Aorta (tissue), 5 donors: ENCODE measurements at regions not wholly inside any gene's neighbourhood (a gene's known extent, or its start where the extent isn't known, plus 50 kb on each side); places are given as distances from the start of the nearest gene placed in this dataset.
A peak's percentile ranks its signal among the peaks of the same experiment; 100 is the strongest.

ENCODE experiments used
- ATAC-seq: fragments of 200-7000 bp; cut with Tn5 transposase; one replicate; pipeline ENCODE4 v1.9.1; 2022; ENCODE audit warnings: moderate library complexity; ENCODE audit not compliant: low FRiP score
- DNase-seq, 2 donors: peaks; one replicate each; pipeline ENCODE4 v3.0.0-alpha.2; 2020
- H3K27ac ChIP-seq, 2 donors: one replicate each; pipeline ENCODE4 v1.5.1; 2013; ENCODE audit warnings: low read length in 2 of 2, mild to moderate bottlenecking in 2 of 2, moderate library complexity in 2 of 2, control low read depth in 1 of 2, inconsistent platforms in 1 of 2, low read depth in 1 of 2
- H3K27me3 ChIP-seq, 2 donors: one replicate each; pipeline ENCODE4 v1.6.1; 2013; ENCODE audit warnings: control low read depth in 1 of 2, low read length in 1 of 2, mild to moderate bottlenecking in 1 of 2, moderate library complexity in 1 of 2; ENCODE audit not compliant: insufficient read depth in 2 of 2, control insufficient read depth in 1 of 2
- H3K36me3 ChIP-seq, 2 donors: one replicate each; pipeline ENCODE4 v1.6.1; 2013; ENCODE audit warnings: control low read depth in 1 of 2, low read length in 1 of 2, mild to moderate bottlenecking in 1 of 2; ENCODE audit not compliant: insufficient read depth in 2 of 2, control insufficient read depth in 1 of 2
- H3K4me1 ChIP-seq, 2 donors: one replicate each; pipeline ENCODE4 v1.6.1; 2013; ENCODE audit warnings: low read length in 2 of 2, control low read depth in 1 of 2, mild to moderate bottlenecking in 1 of 2, moderate library complexity in 1 of 2; ENCODE audit not compliant: insufficient read depth in 2 of 2, control insufficient read depth in 1 of 2
- H3K4me3 ChIP-seq, 2 donors: one replicate each; pipeline ENCODE4 v1.5.1; 2013; ENCODE audit warnings: low read length in 2 of 2, control low read depth in 1 of 2, mild to moderate bottlenecking in 1 of 2
- H3K9me3 ChIP-seq: one replicate; pipeline ENCODE4 v1.6.1; 2013; ENCODE audit warnings: mild to moderate bottlenecking, low read length; ENCODE audit not compliant: control insufficient read depth
- WGBS, 2 donors: extraction: QIAGEN DNeasy Blood & Tissue Kit; methylation state at CpG; one replicate each; pipeline ENCODE4 v1.1.7; 2013; 5-methylcytosine and 5-hydroxymethylcytosine counted together
- intact Hi-C, 2 donors: fragments of 100-400 bp; cut with DNase I; formaldehyde crosslinking; loops; one replicate each; pipeline versions ENCODE4 v1.14.2 to v1.15.0; 2022
- donor health status: healthy with polysubstance abuse.
- donor health status: Bipolar disorder and iron deficiency.
- donor health status: DM: no; HTN: no; CAD: no.
- donor health status: DM: no; HTN: no; CAD: no.
- donor health status: DM: yes; HTN: yes; CAD: no.

DNA sequence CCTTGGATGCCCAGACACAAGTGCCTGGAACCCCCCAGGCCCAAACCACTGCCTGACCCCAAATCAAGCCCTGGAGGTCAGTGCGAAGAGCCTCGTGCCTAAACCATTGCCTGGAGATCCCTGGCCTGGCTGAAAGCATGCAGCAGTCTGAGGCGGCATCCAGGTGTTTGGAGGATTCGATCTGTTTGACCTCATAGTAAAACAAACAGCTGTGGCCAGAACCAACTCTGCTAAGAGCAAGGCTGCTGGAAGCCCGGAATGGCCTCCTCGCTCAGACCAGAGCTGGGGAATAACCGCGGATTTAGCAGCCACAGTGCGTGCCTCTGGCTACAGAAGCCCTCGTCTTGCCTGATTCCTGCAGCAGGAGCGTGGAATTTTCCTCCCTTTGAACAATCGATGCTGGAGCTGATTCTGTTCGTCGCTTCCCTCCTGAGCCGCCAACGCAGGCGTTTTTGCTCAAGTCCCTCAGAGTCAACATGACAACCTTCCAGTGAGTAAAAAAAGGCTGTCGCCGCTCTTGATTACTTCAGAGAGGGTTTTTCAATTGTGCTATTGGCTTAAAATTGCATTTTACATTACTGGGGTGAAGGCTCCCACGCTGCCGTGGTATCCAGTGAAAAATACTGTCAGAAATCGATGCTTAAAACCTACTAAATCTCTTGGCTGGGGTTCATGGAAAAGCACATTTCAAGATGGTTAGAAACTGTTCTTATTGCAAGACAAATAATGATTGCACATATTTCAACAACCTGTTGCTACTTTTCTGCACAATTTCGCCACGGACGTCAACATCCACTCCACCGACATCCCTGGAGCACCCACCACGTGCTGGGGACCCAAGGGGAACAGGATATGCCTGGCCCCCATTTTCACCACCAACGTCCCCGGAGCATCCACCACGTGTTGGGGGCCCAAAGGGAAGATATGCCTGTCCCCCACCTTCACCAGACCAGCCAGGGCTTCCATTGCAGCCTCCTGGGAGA is 190.0 kb downstream of the OLFM1 start:
- DNase-seq = no peak
- 68 to 73% methylated on average over 30 of the region's 30 CpGs for WGBS, 2 donors
- H3K4me3 ChIP-seq = no peak overlapping the region
- ATAC-seq = no peak
- H3K27me3 ChIP-seq = no peaks in the 10 kb centered on the region
- no peaks in the 10 kb centered on the region for H3K36me3 ChIP-seq
- H3K27ac ChIP-seq = no peak overlapping the region
- intact Hi-C loops = no loop called here
- H3K9me3 ChIP-seq = no peaks in the 10 kb centered on the region
- no peaks in the 10 kb centered on the region for H3K4me1 ChIP-seq

DNA sequence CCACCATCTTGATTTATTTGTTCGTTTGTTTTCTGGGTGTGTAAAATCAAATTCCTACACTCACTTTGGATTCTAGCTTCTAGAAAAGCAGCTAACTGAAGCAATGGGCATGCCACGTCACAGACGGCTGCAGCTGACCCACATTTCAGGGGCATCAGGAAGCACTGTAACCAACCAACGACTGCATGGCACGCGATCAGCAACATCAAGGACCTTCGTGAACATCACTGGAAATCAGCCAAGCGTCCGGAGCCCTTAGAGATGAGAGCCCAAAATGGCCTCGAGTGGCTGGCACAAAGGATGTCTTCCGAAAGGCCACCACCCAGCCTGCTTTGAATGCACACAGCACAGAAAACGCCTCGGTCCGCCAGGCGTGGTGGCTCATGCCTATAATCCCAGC is 191.1 kb downstream of the OLFM1 start:
- Histone ChIP-seq H3K27ac (no peak overlapping the region), H3K4me1 (no peaks in the 10 kb centered on the region), H3K4me3 (no peak overlapping the region), H3K36me3 (no peaks in the 10 kb centered on the region), H3K27me3 (no peaks in the 10 kb centered on the region), H3K9me3 (no peaks in the 10 kb centered on the region)
- intact Hi-C loops = no loop called here
- WGBS, 2 donors = 84 to 85% methylated on average over 15 of the region's 15 CpGs
- ATAC-seq (no peak), DNase-seq (no peak)

DNA sequence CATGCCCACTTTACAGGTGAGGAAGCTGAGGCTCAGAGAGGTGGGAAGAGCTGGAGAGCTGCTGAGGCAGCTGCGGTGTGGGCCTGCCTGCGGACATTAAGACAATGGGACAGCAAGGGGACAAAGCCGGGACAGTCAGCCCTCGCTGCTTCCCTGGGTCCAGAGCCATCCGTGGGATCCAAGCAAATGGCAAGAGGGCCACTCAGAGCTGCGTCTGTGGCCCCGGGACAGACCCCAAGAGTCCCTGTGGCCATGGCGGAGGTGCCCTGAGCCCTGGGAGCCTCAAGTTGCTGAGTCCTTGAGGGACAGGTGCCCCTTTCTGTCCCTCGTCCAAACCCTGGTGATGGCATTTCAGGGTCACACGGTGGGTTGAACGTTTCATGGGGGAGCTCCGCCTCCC is 191.9 kb downstream of the OLFM1 start:
- Histone ChIP-seq H3K4me3 (no peak overlapping the region), H3K27ac (no peak overlapping the region), H3K4me1 (no peaks in the 10 kb centered on the region), H3K36me3 (no peaks in the 10 kb centered on the region), H3K9me3 (no peaks in the 10 kb centered on the region), H3K27me3 (no peaks in the 10 kb centered on the region)
- DNase-seq = no peak
- intact Hi-C loops = no loop called here
- WGBS, 2 donors = 80 to 82% methylated on average over 12 of the region's 12 CpGs
- no peak for ATAC-seq

DNA sequence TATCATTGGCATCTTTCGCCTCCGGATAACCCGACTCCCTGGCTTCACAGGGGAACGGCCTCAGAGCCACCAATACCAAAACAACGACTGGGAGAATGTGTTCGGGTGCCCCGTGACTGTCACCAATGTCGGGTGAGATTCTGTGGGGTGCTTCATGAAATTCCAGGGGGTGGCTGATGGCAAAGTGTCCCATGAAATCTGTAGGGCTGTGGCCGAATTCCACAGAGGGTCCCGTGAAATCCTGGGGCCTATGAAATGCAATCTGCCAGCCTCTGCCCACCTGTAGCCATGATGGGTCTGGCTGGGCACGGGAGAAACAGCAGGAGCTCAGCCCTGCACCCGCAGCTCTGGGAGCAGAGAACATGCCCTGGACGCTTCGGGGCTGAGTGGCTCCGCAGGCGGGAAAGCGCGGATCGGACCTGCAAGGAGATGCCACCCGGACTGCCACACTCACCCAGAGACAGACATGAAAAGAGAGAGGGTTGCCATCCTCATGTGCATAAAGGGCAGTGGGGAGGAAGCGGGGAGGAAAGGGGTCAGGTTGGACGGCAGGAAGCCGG is 192.4 kb downstream of the OLFM1 start:
- no peaks in the 10 kb centered on the region for H3K4me1 ChIP-seq
- intact Hi-C loops = no loop called here
- H3K36me3 ChIP-seq = no peaks in the 10 kb centered on the region
- WGBS, 2 donors = 84% methylated on average over 23 of the region's 23 CpGs
- H3K27me3 ChIP-seq = no peaks in the 10 kb centered on the region
- DNase-seq (no peak), ATAC-seq (no peak)
- H3K27ac ChIP-seq = no peak overlapping the region
- no peak overlapping the region for H3K4me3 ChIP-seq
- no peaks in the 10 kb centered on the region for H3K9me3 ChIP-seq

DNA sequence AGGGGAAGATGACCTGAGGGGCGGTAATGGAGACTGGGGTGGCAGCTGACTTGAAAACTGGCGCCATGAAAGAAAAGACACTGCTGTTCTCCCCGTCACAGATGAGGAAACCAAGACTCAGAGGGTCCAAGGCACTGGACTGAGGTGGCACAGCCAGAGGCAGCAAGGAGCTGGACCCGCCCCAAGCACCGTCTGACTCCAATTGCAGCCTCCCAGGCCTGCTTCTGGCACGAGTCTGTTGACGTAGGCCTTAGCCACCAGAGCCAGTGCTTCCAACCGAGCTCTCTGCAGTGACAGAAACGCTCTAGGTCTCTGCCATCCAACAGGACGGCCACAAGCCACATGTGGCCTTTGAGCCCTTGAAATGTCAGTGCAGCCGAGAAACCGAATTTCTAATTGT is 193.2 kb downstream of the OLFM1 start:
- H3K36me3 ChIP-seq = no peaks in the 10 kb centered on the region
- H3K27me3 ChIP-seq = no peaks in the 10 kb centered on the region
- intact Hi-C loops = no loop called here
- 65 to 66% methylated on average over 12 of the region's 12 CpGs for WGBS, 2 donors
- no peak overlapping the region for H3K27ac ChIP-seq
- DNase-seq (no peak), ATAC-seq (no peak)
- H3K4me3 ChIP-seq = no peak overlapping the region
- H3K9me3 ChIP-seq = no peaks in the 10 kb centered on the region
- no peaks in the 10 kb centered on the region for H3K4me1 ChIP-seq

- H3K27me3 ChIP-seq = no peaks in the 10 kb centered on the region
- ATAC-seq (no peak), DNase-seq (no peak)
- 68 to 69% methylated on average over 8 of the region's 8 CpGs for WGBS, 2 donors
- H3K4me3 ChIP-seq = no peak overlapping the region
- H3K36me3 ChIP-seq = no peaks in the 10 kb centered on the region
- no peaks in the 10 kb centered on the region for H3K9me3 ChIP-seq
- intact Hi-C loops = no loop called here
- H3K4me1 ChIP-seq = no peaks in the 10 kb centered on the region
- H3K27ac ChIP-seq = no peak overlapping the region
Observed at GRCh38 chr9:135281151-135281550, 193.7 kb downstream of the OLFM1 start.

- Histone ChIP-seq H3K36me3 (no peaks in the 10 kb centered on the region), H3K4me3 (no peak overlapping the region), H3K27me3 (no peaks in the 10 kb centered on the region), H3K9me3 (no peaks in the 10 kb centered on the region), H3K27ac (no peak overlapping the region), H3K4me1 (no peaks in the 10 kb centered on the region)
- DNase-seq (no peak), ATAC-seq (peak; percentile 12)
- 20 to 21% methylated on average over 24 of the region's 24 CpGs for WGBS, 2 donors
- intact Hi-C loops = no loop called here
Observed at GRCh38 chr9:135281791-135282737, 194.6 kb downstream of the OLFM1 start.

DNA sequence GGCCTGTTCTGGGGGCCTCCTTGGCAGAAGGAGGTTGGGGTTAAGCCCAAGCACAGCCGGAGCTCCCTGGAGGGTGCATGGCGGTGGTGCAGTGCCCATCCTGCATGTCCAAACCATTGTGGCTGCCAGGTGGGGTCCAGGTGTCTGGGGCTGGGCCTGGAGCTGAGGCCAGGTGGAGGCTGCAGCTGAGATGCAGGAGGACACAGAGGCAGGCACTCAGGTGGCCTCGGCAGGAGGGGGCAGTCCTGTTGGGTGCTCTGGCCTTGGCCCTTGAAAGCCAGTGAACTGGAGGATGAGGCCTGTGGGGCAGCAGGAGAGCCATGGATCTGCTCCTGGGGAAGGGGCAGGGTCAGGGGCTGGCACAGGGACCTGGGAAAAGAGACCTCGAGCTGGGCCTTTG is 195.3 kb downstream of the OLFM1 start:
- 61 to 67% methylated on average over 4 of the region's 4 CpGs for WGBS, 2 donors
- DNase-seq (no peak), ATAC-seq (peak; percentile 17)
- Histone ChIP-seq H3K9me3 (no peaks in the 10 kb centered on the region), H3K4me1 (no peaks in the 10 kb centered on the region), H3K27me3 (no peaks in the 10 kb centered on the region), H3K36me3 (no peaks in the 10 kb centered on the region), H3K4me3 (no peak overlapping the region), H3K27ac (no peak overlapping the region)
- intact Hi-C loops = no loop called here
